CMK (cell line): ENCODE measurements at regions not wholly inside any gene's neighbourhood (a gene's known extent, or its start where the extent isn't known, plus 50 kb on each side); places are given as distances from the start of the nearest gene placed in this dataset.

Experiments
- DNase-seq: peaks from one replicate; pipeline ENCODE4 v3.0.0-alpha.2; 2010; ENCODE audit warnings: low read depth

DNA sequence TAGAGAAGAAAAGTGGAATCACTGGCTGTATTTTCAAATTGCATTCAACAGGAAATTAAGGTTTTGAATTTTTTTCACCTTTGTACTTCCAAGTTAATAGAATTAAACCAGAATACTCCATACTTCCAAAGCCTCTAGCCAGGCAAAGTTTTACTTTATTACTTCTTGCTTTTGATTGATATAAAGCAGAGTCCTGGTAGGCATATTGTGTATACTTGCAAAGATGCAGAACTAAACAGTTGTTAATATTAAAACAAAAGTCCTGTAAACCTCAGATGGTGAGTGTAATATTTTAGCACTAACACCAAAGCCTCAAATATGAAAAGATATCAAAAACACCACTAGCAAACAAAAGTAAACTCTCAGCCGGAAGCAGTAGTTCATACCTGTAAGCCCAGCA is 107.2 kb upstream of the C2CD4B start:
- DNase-seq, result no peak

DNA sequence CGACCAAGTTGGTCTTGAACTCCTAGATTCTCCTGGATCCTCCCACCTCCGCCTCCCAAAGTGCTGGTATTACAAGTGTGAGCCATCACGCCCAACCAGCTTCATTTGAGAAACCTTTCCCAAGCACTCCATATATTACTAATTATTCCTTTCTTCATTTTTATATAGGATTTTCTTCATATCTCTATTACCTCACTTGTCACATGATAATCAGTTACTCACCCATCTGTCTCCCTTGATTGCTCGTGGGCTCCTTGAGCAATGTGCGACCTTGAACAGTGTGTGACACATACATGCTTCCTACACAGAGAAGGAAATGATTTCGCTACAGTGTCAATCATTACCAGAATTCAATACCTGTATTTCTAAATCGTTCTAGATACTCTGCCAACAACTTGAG is 110.7 kb upstream of the C2CD4B start:
- DNase-seq, result no peak

GRCh38 chr15:62277816-62278394 is 112.8 kb upstream of the C2CD4B start:
- no peak for DNase-seq

- no peak for DNase-seq
These were observed 113.4 kb upstream of the C2CD4B start for GRCh38 chr15:62278534-62278933.

GRCh38 chr15:62279041-62279440 is 114.0 kb upstream of the C2CD4B start:
- DNase-seq, result no peak

GRCh38 chr15:62280625-62281024 is 115.5 kb upstream of the C2CD4B start:
- DNase-seq, result no peak

DNA sequence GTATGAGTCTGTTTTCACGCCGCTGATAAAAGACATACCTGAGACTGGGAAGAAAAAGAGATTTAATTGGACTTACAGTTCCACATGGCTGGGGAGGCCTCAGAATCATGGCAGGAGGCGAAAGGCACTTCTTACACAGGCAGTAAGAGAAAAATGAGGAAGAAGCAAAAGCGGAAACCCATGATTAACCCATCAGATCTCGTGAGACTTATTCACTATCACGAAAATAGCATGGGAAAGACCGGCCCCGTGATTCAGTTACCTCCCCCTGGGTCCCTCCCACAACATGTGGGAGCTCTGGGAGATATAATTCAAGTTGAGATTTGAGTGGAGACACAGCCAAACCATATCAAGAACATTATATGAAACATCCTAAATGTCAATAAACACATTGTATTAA is 116.7 kb upstream of the C2CD4B start:
- peak; percentile 32 for DNase-seq

DNA sequence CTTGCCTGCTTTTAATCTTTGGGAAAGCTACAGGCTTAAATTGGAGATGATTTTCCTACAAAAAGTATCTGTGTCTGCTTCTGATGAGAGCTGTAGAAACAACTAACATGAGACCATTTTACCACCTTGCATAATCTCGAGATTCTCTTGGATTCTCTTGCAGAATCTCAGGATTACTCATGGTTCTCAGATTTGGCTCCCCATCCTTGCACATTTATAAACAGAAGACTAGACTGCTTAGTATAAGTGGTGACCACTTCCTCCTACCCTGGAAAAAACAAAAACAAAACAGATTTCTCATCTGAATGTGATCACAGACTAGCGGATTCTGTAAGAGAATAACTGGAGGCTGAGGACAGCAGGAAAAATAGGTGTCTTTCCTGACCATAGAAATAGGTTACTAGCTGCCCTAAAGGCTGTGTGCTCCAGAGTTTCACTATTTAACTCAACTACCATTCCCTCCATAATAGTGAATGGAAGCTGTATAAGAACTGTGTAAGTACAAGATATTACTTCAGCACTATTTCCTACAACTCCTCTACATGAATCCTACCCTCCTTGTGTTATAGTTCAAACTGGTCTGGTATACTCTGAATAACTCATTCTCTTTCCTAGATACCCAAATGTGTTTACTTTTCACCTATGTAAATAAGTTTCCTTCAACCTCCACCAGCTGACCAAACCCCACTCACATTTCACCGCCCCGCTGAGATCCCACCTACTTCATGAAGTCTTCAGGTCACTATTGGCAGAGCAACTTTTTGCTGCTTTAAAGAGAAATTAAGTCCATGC is 122.2 kb upstream of the C2CD4B start:
- DNase-seq, result no peak

- no peak for DNase-seq
These were observed 123.4 kb upstream of the C2CD4B start for GRCh38 chr15:62288361-62289017.

GRCh38 chr15:62291262-62291661 is 126.2 kb upstream of the C2CD4B start:
- no peak for DNase-seq

- no peak for DNase-seq
These were observed 131.8 kb upstream of the C2CD4B start for GRCh38 chr15:62296756-62297507.

GRCh38 chr15:62297522-62297921 is 132.4 kb upstream of the C2CD4B start:
- DNase-seq, result no peak

GRCh38 chr15:62297933-62298332 is 132.8 kb upstream of the C2CD4B start:
- no peak for DNase-seq

GRCh38 chr15:62298811-62299210 is 133.7 kb upstream of the C2CD4B start:
- DNase-seq, result no peak

- no peak for DNase-seq
These were observed 134.5 kb upstream of the C2CD4B start for GRCh38 chr15:62299541-62299940.

DNA sequence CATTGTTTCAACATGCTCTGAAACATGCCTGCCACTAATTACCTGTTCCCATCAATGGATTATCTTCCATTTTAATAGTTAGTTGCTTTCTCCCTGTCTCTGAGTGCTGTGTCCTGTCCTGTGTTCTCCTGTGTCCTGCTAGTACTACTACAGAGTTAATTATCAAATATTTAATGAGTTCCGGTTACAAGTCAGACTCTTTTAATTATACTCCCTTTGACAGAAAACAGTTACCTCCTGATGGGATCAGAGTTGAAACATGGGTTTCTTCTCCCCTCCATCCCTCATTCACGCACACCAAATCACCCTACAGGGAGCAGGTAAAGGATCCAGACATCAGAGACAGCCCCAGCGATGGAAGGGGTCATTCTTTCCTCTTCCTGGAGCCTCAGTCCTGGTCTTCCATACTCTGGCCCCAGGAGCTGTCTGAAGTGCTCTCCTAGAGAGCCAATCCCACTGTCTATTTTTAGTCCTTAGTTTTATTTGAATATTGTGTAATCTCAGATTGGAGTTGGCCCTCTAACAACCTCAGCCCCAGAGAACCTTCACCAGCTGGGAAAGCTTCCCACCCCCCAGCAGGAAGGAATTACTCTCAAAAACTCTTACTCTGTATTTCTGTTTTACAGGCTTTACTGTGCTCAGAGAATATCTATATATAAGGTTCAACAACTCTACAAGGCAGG is 137.0 kb upstream of the C2CD4B start:
- DNase-seq, result no peak

- DNase-seq, result peak; percentile 24
These were observed 141.9 kb upstream of the C2CD4B start for GRCh38 chr15:62306851-62307504.

DNA sequence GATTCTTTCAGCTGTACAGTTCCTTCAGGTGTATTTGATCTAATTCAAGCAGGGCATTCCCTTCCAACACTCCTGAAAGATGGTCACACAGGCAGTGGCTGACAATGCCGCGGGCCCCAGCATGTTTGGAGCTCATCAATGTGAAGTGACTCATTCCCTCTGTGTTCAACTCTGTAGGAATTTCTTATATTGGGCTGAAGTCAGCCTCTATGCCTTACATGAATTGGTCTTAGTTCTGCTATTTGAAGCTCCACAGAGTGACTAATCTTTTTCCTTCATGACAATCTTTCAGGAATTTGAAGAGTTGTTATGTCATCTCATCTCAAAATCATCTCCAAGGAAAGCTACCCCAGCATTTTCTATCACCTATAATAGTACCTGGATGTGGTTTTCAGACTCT is 142.5 kb upstream of the C2CD4B start:
- no peak for DNase-seq

DNA sequence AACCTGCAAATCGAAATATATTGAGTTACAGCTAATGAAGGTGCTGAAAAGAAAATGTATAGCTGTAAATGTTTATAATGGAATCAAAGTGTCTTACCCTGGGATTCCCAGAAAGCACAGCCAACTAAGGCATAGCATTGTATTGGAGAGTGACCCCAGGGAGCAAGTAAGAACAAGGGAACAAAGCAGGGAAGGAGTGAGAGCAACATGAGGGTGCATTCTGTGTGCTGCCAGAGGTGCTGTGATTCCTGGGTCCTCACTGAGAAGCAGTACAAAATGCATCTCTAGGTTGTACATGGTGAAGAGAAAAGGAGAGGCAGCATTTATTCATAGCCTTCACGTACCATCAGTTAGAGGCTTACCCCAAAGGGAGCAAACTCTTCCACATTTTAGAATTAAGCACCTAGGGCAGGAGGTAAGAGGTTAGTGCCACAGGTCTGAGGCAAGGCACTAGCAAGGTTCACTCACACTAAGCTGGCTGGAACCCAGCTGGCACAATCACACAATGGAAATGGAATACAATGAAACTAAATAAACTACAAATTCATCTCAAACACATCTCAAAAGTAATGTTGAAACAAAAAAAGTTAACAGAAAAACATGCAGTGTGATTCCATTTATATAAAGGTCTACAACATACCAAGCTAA is 151.5 kb upstream of the C2CD4B start:
- DNase-seq, result no peak

GRCh38 chr15:62320259-62320658 is 155.2 kb upstream of the C2CD4B start:
- no peak for DNase-seq

DNA sequence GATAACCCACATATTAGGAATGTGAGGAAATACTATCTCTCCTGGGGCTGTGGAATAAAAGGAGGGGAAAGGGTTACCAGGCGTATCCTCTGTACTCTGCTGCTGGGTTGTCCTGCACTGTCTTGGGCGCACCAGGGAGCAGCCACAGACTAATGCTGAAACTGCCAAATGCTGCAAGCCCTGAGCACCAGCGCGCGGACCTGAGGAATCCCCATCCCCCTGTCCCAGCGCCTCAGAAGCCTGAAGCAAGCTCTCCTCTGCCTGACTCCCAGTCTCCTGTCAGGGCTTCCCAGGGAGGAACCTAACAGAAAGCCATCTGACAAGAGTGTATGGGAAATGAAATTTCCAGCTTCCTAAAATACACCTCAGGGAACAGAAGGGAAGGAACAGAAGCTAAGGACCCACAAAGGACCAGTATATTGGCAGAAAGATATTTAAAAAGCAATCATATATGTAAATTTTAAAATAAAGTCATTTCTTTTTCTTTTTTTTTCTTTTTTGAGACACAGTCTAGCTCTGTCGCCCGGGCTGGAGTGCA is 158.3 kb upstream of the C2CD4B start:
- no peak for DNase-seq
